IPS DF 4.7 (cell line): ENCODE measurements at regions not wholly inside any gene's neighbourhood (a gene's known extent, or its start where the extent isn't known, plus 50 kb on each side); places are given as distances from the start of the nearest gene placed in this dataset.
A peak's percentile ranks its signal among the peaks of the same experiment; 100 is the strongest.

Experiments used
- DNase-seq: peaks from one replicate; pipeline ENCODE4 v3.0.0-alpha.2; 2013; ENCODE audit warnings: low spot score; ENCODE audit errors: extremely low read depth

GRCh38 chr2:228709788-228710371, 528.4 kb upstream of the SPHKAP start:
- no peak for DNase-seq

DNA sequence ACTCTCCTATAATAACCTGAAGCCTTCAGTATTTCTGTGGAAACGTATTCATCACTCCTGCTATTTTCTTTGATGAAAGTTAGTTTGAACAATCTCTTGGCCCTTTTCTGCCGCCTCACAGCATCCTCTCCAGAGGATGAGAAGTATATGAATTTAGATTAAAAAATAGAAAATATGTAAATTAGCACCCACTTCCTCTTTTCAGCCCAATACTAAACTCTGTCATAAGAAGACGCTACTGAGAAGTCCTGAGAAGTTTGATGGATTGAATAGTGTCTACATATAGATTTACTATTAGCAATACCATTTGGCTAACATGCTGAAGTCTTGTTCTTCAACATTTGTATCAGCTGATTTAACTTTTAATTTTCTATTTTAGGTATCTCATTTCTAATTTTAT, 526.4 kb upstream of the SPHKAP start:
- DNase-seq: no peak

DNA sequence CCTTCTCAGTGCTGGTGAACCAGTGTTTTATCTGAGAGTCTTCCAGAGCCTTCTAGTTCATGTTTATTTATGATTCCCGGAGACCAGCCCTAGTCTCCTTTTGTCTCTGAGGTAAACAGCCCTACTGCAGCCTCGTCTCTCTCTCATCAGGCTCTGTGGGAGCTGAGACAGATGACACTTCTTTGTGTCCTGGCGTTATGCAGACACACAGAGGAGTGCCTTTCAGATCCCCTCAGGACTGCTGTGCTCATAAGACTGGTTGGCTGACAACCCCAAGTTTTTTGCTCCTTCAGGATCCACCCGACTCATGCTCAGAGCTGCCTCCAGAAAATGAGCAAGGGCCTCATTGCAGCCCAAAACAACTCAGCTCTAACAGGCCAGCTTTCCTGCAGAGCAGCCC, 523.8 kb upstream of the SPHKAP start:
- no peak for DNase-seq

DNA sequence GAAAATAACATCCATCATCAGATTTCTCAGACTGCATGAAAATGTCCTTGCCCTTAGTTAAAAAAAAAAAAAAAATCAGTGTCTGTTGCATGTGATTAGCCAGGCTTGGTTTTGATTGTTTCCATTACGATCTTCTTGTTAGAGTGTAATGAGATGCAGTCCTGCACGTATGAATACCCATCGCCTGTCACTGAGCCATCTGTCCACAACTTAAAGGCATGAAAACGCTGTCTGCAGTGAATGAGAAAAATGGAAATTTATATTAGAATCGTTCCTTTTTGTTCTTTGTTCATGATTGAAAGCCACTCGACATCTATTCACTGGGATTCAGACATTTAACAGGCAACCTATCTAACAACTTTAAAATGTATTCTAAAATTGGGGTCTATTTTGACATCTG, 521.7 kb upstream of the SPHKAP start:
- no peak for DNase-seq

- no peak for DNase-seq
Observed at GRCh38 chr2:228701506-228701905, 520.0 kb upstream of the SPHKAP start.

DNA sequence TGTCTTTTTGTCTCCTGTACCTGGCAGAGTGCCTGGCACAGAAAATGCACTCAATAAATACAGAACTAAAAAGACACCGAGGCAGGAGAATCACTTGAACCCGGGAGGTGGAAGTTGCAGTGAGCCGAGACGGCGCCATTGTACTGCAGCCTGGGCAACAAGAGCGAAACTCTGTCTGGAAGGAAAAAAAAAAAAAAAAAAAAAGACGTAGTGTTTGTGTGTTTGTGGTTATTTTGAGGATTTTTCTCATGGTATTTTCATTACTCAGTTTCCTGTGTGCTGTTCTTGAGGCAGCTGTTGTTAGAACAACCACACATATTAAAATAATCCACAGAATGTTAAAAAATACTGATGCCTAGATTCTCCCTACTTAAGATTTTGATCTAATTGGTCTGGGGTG, 519.2 kb upstream of the SPHKAP start:
- no peak for DNase-seq

DNA sequence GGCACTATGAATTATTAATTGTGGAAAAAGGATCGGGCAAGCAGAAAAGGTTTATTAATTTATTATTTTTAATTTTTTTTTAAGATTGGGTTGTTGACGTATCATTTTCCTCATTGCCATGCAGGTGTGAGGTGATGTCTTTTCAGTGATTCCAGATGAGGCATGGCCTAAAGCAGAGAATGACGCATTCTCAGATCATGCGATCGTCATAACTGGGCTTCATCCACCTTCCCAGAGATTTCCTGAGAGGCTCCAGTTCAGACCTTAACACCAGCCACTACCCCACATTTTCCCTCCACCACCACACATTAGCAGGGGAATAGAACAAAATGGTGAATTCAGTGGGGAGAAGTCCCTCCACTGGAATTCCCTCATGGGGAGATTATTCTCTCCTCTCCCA, 518.4 kb upstream of the SPHKAP start:
- DNase-seq: no peak

DNA sequence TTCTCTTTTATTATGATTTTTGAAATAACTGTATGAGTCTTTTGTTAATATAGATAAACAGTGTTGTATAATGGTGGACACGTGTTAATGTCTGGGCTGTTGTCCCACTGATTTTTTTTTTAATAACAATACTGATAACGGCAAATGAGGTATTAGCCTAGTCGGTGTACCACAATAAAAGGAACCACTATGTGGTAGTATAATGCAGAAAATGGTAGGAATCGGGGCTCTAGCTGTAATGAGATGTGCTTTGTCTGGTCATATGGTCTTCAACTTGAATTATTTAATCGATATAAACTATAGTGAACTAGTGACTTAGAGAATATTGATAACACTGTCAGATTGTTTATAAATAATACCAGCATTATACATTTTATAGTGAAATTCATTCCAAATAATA, 517.9 kb upstream of the SPHKAP start:
- no peak for DNase-seq

DNA sequence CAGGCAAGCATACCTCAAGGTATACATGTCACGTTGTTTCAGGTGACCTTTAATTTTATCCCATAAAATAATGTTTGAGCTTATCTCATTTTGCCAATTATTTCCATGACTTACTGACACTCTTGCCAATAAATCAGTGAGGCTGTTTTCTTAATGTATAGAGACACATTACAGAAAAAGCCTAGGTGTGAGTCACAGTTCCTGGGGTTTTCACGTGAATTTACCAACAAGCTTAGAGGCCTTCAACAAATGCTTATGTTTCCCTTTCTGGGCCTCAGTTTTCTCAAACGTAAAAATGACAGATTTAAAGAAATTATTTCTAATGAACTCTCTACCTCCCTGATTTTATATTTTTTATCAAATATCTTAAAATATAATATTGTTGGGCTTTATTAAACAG, 517.5 kb upstream of the SPHKAP start:
- DNase-seq: no peak

DNA sequence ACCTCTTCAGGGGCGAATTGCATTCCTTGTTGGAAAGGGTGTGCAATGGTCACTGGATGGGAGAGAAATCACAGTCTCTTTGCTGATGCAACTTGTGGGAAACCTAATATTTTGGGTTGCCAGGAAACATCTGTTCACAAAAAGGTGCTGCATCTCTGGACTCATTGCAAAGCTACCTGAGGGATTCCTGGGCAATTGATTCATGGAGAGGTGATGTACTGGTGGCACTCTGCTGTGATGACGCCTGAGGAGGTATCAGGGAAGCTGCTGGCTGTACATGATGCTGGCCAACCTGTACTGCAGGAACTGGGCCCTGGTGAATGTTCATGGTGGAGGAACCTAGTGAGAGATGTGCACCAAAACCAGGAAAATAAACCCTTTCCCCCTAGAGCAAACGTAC, 516.0 kb upstream of the SPHKAP start:
- no peak for DNase-seq

DNA sequence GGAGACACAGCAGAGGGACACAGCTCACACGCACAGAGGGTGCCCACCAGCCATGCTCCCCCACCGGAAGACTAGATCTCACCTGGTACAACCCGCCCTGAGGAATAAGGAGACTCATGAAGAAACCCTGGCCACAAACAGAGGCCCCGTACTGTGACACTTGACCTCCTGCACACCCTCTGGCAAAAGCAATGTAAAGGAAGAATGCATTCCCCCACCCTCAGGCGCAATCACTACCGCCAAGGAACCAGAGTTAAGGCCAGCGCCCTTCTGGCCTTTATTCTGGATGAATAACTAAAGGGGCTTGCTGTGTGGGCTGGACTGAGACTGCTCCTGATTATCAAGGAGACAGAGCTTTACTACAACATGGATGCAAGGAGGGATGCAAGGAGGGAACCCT, 509.2 kb upstream of the SPHKAP start:
- no peak for DNase-seq

DNA sequence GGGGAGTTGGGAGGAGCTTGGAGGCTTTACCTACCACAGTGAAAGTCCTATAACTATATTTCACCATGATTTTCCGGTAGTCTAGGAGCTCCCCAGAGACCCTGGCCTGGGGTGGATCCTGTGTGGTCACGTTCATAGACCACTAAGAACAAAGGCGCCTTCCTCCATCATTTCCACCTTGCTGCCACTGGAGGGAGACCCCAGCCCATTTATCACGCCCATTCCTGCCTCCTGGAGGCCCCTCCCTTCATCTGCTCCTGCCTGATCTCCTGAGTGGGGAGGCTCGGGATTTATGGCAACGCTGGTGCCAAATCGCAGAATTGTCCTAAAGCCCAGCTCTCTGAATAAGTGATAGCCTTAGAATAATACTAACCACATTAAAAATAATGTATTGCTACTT, 507.6 kb upstream of the SPHKAP start:
- DNase-seq: peak; percentile 53

DNA sequence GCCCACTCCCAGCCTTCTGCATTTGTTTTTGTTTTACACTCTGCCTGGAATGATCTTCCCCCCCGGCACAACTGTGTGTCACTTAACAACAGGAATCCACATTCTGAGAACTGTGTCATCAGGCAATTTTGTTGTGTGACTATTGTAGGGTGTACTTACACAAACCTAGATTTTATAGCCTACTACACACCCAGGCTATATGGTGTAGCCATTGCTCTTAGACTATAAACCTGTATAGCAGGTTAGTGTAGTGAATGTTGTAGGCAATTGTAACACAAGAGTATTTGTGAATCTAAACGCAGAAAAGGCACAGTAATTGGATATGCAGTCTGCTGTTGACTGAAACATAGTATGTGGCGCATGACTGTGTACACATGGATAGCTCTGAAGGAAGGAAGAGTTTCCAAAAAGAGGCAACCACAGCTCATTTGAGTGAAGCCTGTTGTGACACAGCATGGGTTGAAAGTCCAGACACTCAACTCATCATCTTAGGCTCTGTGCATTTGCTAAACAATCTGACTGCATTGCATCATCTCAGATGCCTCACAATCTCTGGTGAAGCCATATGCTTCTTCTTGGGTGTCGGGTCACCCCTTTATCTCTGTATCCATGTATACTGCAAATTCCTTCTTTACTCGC, 506.6 kb upstream of the SPHKAP start:
- DNase-seq: no peak

GRCh38 chr2:228681979-228682378, 500.5 kb upstream of the SPHKAP start:
- DNase-seq: no peak

GRCh38 chr2:228681426-228681825, 499.9 kb upstream of the SPHKAP start:
- no peak for DNase-seq

DNA sequence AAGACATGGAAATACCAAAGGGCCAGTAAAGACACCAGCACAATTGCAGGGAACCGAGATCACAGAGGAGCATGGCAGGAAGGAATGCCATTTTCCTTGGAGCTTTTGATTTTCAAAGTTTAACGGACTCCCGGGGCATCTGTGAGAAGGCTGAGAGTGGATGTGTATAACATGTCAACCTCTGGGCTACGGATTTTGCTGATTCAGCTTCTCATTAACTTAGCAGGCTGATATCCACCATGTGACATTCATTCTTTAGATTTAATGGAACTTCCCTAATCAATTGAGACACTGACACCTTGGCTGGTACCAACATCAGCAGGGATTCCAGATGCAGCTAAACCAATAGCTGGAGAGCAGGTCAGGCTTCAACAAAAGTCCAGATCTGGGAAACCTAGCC, 496.6 kb upstream of the SPHKAP start:
- DNase-seq: no peak

GRCh38 chr2:228675646-228676045, 494.2 kb upstream of the SPHKAP start:
- no peak for DNase-seq

DNA sequence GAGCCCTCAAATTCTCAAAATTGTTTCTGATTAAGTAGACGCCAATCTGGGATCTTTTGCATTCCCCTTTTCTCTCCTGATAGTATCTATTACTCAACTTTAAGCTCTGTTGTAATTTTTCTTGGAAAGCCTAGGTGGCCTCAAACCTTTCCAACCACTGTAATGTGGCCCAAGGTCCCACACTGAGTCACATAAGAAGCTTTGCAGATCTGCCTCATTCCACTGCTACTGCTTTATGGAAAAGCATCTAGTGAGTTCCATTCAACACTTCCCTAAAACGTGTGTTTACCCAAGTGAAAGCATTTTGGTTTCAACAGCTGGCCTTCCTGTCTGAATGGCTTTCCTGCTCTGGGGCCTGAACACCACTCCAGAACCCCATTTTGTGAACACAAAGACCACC, 493.6 kb upstream of the SPHKAP start:
- DNase-seq: no peak

DNA sequence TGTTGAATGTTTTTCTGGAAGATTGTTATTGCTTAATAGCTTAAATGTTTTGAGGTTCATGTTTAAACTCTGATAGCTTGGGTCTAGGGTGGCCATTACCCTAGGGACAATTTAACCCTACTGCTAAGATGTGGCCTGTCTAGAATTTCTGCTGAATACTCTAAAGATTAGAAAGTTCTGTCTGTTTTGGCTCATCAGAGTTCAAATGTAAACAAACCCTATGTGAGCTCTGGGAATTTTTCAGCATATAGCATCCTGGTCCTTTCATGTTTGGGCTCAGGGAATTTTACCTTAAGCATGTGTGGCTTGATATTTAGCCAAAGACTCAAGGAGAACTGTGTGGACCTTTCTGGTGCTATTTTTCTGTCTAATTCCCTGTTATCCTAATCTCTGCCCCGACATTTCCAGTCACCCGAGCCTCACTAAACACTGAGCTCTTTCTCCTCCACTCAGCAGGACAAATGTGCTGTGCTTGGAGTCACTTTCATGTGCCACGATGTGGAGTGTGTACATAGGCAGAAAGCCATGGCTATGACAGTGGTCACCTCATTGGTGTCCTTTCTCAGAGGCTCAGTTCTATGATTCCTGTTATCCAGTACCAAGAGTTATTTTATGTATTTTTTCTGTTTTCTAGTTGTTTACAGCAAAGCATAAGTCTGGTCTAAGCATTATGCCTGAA, 492.5 kb upstream of the SPHKAP start:
- no peak for DNase-seq

DNA sequence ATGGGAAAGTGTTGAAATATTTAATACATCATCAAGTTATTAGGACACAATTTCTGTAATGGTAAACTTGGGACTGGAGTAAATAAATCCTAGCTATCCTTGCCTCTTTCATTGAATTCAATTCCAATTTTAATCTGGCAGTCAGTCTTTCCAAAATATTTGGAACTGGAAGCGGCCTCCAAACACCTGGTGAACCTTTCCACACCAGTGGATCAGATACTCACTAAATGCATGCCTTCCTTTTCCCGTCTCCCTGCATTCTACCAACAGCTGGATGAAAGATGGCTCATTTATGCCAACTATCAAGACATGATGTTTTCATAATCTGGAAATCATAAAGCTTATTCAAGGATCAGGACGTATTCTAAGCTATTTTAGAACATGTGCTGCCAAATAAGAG, 488.2 kb upstream of the SPHKAP start:
- DNase-seq: no peak

GRCh38 chr2:228665232-228665631, 483.7 kb upstream of the SPHKAP start:
- DNase-seq: no peak

DNA sequence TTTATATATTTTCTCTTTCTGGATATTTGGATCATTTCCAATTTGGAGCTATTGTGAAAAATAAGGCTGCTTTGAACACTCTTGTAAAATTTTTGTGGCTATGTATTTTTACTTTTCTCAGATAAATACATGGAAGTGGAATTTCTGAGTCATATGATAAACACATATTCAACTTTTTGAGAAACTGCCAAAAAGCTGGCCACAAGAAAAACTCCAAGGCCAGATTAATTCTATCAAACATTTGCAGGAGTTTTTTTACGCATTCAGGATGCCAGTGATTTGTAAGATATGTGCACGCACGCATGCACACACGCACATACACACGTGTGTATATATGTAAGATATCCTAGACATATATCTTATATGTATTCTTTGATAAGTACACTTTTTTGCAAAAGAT, 477.5 kb upstream of the SPHKAP start:
- DNase-seq: no peak

DNA sequence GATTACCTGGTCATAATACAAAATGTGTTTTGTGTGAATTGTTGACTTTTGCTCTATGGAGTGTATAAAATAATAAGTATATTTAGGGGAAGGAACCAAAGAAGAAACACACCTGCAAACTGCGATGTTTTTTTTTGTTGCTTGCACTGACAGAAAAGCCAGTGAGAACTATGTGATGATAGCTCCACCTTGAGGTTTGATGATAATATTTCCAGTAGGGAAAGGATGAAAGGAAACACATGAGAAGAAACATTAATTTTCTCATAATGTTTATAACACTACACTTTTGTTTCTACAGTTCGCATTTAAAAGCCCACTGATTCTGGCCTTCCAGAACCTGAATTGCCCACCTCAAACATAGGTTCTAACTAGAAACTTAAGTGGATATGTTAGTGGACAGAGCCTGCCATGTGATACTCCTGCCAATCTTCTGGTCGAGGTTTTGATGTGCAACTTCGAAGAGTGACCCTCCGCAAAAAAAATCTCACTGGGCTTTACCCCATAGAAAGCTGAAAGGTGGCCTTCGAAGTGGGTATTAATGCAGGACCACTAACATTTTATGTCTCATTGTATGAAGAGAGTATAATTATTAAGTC, 476.4 kb upstream of the SPHKAP start:
- no peak for DNase-seq
